ENCODE measurements at regions not wholly inside any gene's neighbourhood (a gene's known extent, or its start where the extent isn't known, plus 50 kb on each side); places are given as distances from the start of the nearest gene placed in this dataset.

GRCh38 chr3:76501315-76501714 lies 538.6 kb upstream of the ROBO2 start:
- no peak for TF ChIP-seq CTCF (IDR thresholded peaks at IDR 0.05; ENCODE audit: low read length)
- TF ChIP-seq EZH2 (optimal IDR thresholded peaks at IDR 0.05; ENCODE audit: low read depth, low read length) = no peak
- TF ChIP-seq EZH2phosphoT487 (IDR thresholded peaks at IDR 0.05; ENCODE audit: low read length) = no peak
